ENCODE measurements at regions not wholly inside any gene's neighbourhood (a gene's known extent, or its start where the extent isn't known, plus 50 kb on each side); places are given as distances from the start of the nearest gene placed in this dataset.

GRCh38 chr1:62924983-62925790 is 141.3 kb downstream of the ATG4C start:
- DNase-seq (no peak), ATAC-seq (no peak)
- TF ChIP-seq CTCF (IDR thresholded peaks at IDR 0.05) = no peak
- no peaks in the 10 kb centered on the region for H3K4me1 ChIP-seq
- intact Hi-C loops (cut with DNase I) = loop anchor here in 1 of 10 donors (5.0 kb wide), 1 partner anchor 167 kb away; no protein-coding TSS in a partner anchor
- peaks cover 0 to 16% (median 9%) of the 10 kb centered on the region in 7 donors for H3K27me3 ChIP-seq
- H3K27ac ChIP-seq = no peak overlapping the region
- peaks cover 0 to 5% (median 0%) of the 10 kb centered on the region in 11 donors for H3K9me3 ChIP-seq
- 76 to 80% methylated on average over 7 of the region's 7 CpGs for WGBS, 2 donors
- no peaks in the 10 kb centered on the region for H3K36me3 ChIP-seq
- H3K4me3 ChIP-seq = no peak overlapping the region

GRCh38 chr1:62926681-62927252 is 142.8 kb downstream of the ATG4C start:
- no peak for TF ChIP-seq CTCF (IDR thresholded peaks at IDR 0.05)
- H3K27me3 ChIP-seq = peaks cover 0 to 16% (median 9%) of the 10 kb centered on the region in 7 donors
- ATAC-seq (no peak), DNase-seq (no peak)
- no peak overlapping the region for H3K4me3 ChIP-seq
- H3K36me3 ChIP-seq = no peaks in the 10 kb centered on the region
- no peaks in the 10 kb centered on the region for H3K4me1 ChIP-seq
- H3K27ac ChIP-seq = no peak overlapping the region
- intact Hi-C loops (cut with DNase I) = no loop called here
- H3K9me3 ChIP-seq = peaks cover 0 to 5% (median 0%) of the 10 kb centered on the region in 11 donors
- 82 to 86% methylated on average over 4 of the region's 4 CpGs for WGBS, 2 donors

- ATAC-seq = no peak
- H3K4me3 ChIP-seq = no peak overlapping the region
- no peaks in the 10 kb centered on the region for H3K36me3 ChIP-seq
- peaks cover 0 to 16% (median 12%) of the 10 kb centered on the region in 7 donors for H3K27me3 ChIP-seq
- 87 to 91% methylated on average over 4 of the region's 4 CpGs for WGBS, 2 donors
- no peak overlapping the region for H3K27ac ChIP-seq
- intact Hi-C loops (cut with DNase I) = no loop called here
- H3K9me3 ChIP-seq = no peaks in the 10 kb centered on the region
- H3K4me1 ChIP-seq = no peaks in the 10 kb centered on the region
- no peak for DNase-seq
- TF ChIP-seq CTCF (IDR thresholded peaks at IDR 0.05) = no peak
Measured at GRCh38 chr1:62928885-62929284, 145.0 kb downstream of the ATG4C start.

GRCh38 chr1:62937634-62938296 is 153.8 kb downstream of the ATG4C start:
- TF ChIP-seq CTCF (IDR thresholded peaks at IDR 0.05) = no peak
- WGBS, 2 donors = 73 to 76% methylated on average over 6 of the region's 6 CpGs
- Histone ChIP-seq H3K36me3 (no peaks in the 10 kb centered on the region), H3K27ac (no peak overlapping the region), H3K9me3 (no peaks in the 10 kb centered on the region), H3K4me1 (no peaks in the 10 kb centered on the region), H3K4me3 (no peak overlapping the region), H3K27me3 (peaks cover 0 to 12% (median 0%) of the 10 kb centered on the region in 7 donors)
- intact Hi-C loops (cut with DNase I) = no loop called here
- ATAC-seq = no peak
- DNase-seq = no peak

All from heart right ventricle (tissue), 16 donors.